ENCODE measurements at regions not wholly inside any gene's neighbourhood (a gene's known extent, or its start where the extent isn't known, plus 50 kb on each side); places are given as distances from the start of the nearest gene placed in this dataset.

DNA sequence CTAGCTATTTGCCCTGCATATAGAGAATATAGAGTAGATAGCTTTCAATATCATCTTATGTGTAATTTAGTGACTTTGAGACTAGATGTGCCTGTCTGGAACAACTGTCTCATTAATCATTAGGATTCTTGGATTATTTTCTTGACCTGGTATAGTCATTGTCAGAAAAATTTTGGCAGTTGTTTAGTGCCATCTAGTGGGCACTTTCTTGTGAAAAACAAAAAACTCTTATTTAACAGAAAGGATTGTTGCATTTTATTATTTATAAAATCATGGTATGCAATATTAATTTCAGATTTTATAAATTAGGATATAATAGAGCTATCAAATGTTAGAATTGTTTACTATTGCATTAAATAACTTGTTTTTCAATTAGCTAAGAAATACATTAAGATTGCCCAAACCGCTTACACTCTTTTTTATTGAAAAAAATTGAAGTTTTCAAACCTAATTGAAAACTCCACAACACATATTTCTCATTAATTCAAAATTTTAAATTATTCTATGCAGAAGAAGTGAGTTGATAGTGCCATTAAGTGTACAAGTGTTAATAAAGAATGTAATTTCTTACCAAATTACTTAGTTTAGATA lies 80.3 kb downstream of the DYNAP start:
- in situ Hi-C loops (cut with MboI): no loop called here
- no peak overlapping the region for H2AFZ ChIP-seq (ENCODE audit: low read depth, low read length)
- POLR2A ChIA-PET: no interaction called here
- TF ChIP-seq SMC3 (conservative IDR thresholded peaks at IDR 0.05; ENCODE audit: insufficient read depth, low read depth, low read length): 0 out of 2 replicates have a peak, but pooled peaks have one; percentile 32
- TF ChIP-seq CHD1 (IDR thresholded peaks at IDR 0.05; ENCODE audit: low read length): no peak
- TF ChIP-seq, protein P1, sequence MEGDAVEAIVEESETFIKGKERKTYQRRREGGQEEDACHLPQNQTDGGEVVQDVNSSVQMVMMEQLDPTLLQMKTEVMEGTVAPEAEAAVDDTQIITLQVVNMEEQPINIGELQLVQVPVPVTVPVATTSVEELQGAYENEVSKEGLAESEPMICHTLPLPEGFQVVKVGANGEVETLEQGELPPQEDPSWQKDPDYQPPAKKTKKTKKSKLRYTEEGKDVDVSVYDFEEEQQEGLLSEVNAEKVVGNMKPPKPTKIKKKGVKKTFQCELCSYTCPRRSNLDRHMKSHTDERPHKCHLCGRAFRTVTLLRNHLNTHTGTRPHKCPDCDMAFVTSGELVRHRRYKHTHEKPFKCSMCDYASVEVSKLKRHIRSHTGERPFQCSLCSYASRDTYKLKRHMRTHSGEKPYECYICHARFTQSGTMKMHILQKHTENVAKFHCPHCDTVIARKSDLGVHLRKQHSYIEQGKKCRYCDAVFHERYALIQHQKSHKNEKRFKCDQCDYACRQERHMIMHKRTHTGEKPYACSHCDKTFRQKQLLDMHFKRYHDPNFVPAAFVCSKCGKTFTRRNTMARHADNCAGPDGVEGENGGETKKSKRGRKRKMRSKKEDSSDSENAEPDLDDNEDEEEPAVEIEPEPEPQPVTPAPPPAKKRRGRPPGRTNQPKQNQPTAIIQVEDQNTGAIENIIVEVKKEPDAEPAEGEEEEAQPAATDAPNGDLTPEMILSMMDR (IDR thresholded peaks at IDR 0.05 in 2 of 3, conservative IDR thresholded peaks at IDR 0.05 in 1 of 3; ENCODE audit: insufficient read depth in 2 of 3, low read depth in 1 of 3, low read length in 3 of 3): peak in 2 of 3 experiments; percentile 10 to 58; a peak in 3 of 6 replicates
- TF ChIP-seq, protein P2, sequence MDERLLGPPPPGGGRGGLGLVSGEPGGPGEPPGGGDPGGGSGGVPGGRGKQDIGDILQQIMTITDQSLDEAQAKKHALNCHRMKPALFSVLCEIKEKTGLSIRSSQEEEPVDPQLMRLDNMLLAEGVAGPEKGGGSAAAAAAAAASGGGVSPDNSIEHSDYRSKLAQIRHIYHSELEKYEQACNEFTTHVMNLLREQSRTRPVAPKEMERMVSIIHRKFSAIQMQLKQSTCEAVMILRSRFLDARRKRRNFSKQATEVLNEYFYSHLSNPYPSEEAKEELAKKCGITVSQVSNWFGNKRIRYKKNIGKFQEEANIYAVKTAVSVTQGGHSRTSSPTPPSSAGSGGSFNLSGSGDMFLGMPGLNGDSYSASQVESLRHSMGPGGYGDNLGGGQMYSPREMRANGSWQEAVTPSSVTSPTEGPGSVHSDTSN (CRISPR knock-in tag; IDR thresholded peaks at IDR 0.05; ENCODE audit: low read depth): no peak
- TF ChIP-seq, protein P2 (tag; conservative IDR thresholded peaks at IDR 0.05; ENCODE audit: low read depth): 0 out of 2 replicates have a peak, but pooled peaks have one; percentile 41
- TF ChIP-seq, protein P3, sequence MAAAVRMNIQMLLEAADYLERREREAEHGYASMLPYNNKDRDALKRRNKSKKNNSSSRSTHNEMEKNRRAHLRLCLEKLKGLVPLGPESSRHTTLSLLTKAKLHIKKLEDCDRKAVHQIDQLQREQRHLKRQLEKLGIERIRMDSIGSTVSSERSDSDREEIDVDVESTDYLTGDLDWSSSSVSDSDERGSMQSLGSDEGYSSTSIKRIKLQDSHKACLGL (CRISPR knock-in tag; IDR thresholded peaks at IDR 0.05; ENCODE audit: borderline replicate concordance, poor library complexity, severe bottlenecking): no peak
- no peak for TF ChIP-seq KDM1A (IDR thresholded peaks at IDR 0.05)
- no peak for TF ChIP-seq HLTF (IDR thresholded peaks at IDR 0.05)
- TF ChIP-seq ZNF696 (CRISPR knock-in tag; conservative IDR thresholded peaks at IDR 0.05): no peak

More for the DNA sequence above, 80.3 kb downstream of the DYNAP start:
- no peaks in the 10 kb centered on the region for H3K9me3 ChIP-seq (replicated peaks; ENCODE audit: control insufficient read depth, insufficient read depth, low read depth, low read length)
- no peaks in the 10 kb centered on the region for H4K20me1 ChIP-seq (replicated peaks; ENCODE audit: control insufficient read depth, insufficient read depth, low read length)
- ATAC-seq (no peak), DNase-seq (ENCODE audit: extremely low read depth in 1 of 4, low spot score in 3 of 4) (peak; percentile 10 to 34 (median 16)), FAIRE-seq (no peak)
- no peak overlapping the region for H3K9ac ChIP-seq (ENCODE audit: insufficient read depth in 1 of 2, low read depth in 2 of 2, low read length in 2 of 2)
- H3K27me3 ChIP-seq (ENCODE audit: control insufficient read depth in 2 of 2, insufficient read depth in 2 of 2, low read length in 2 of 2): no peaks in the 10 kb centered on the region
- BruUV-seq (replicated peaks): no TSS peak
- H3K9me1 ChIP-seq (ENCODE audit: control insufficient read depth, insufficient read depth, low read length): no peaks in the 10 kb centered on the region
- no peak overlapping the region for H3K4me3 ChIP-seq
- H3K36me3 ChIP-seq (ENCODE audit: control insufficient read depth, insufficient read depth, low read length): no peaks in the 10 kb centered on the region
- no peak overlapping the region for H3K27ac ChIP-seq (ENCODE audit: extremely low read depth, low read depth, low read length)
- H3K79me2 ChIP-seq (ENCODE audit: control insufficient read depth, insufficient read depth, low read length): no peaks in the 10 kb centered on the region
- CTCF ChIA-PET (ENCODE audit: low intra/inter-chr PET ratio): interaction anchor here (0.7 to 0.8 kb wide), 3 partner anchors 113 to 227 kb away, joined by 3 read pairs; no protein-coding TSS in a partner anchor
- no peaks in the 10 kb centered on the region for H3K4me1 ChIP-seq (replicated peaks in 1 of 2; ENCODE audit: control insufficient read depth in 2 of 2, insufficient read depth in 2 of 2, low read length in 2 of 2)
- H3K4me2 ChIP-seq (ENCODE audit: insufficient read depth, low read length): no peak overlapping the region
- intact Hi-C loops (cut with micrococcal nuclease): loop anchor here (1.0 to 5.0 kb wide), 3 partner anchors 114 to 279 kb away; no protein-coding TSS in a partner anchor
- WGBS (ENCODE audit: insufficient coverage, low coverage, missing lambda C conversion rate): 23% methylated on average over 1 of the region's 1 CpG
